ENCODE measurements at regions not wholly inside any gene's neighbourhood (a gene's known extent, or its start where the extent isn't known, plus 50 kb on each side); places are given as distances from the start of the nearest gene placed in this dataset.

DNA sequence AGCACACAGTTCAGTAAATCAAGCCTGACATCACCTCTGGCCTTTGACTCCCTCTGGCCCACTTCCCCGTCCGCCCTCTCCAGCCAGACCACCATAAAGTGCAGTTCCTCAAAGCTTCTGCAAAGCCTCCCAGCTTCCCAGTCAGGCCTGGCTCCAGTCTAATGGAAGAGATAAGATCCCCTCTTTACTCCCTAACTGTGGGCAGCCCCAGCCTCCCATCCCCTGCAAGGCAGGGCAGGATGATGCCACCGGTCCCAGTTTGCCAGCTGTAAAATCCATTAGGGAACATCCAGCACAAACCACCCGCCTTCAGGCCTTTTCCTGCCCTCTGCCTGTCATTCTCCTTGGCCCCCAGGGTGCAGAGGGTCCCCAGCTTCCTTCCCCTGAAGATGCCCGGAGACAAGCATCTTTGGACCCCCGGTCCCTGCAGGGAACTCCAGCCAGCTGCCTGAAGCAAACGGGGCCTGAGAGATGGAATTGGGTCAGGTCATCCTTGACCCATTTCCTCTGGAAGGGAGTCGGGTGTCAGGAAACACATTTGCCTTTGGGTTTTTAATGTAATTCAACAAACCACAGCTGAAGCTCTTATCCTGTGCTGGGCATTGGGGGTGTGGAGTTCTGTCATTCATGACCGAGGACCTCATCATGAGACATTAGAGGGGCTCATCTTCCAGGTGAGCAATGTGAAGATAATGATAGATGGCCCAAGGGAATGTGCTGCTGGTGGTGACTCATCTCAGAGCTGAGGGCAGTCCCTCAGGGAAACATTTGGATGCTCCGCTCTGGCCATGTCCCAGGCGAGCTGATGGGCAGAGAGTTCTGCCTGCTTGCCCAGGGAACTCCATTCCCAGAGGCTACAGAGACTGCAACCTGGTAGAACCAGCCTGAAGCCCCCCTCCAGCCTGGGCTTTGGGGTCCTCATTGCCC is 93.8 kb upstream of the CLMN start:
- TF ChIP-seq, protein P1, sequence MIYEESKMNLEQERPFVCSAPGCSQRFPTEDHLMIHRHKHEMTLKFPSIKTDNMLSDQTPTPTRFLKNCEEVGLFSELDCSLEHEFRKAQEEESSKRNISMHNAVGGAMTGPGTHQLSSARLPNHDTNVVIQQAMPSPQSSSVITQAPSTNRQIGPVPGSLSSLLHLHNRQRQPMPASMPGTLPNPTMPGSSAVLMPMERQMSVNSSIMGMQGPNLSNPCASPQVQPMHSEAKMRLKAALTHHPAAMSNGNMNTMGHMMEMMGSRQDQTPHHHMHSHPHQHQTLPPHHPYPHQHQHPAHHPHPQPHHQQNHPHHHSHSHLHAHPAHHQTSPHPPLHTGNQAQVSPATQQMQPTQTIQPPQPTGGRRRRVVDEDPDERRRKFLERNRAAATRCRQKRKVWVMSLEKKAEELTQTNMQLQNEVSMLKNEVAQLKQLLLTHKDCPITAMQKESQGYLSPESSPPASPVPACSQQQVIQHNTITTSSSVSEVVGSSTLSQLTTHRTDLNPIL (CRISPR knock-in tag; IDR thresholded peaks at IDR 0.05; ENCODE audit: low read depth) = no peak
- TF ChIP-seq PATZ1 (CRISPR knock-in tag; IDR thresholded peaks at IDR 0.05; ENCODE audit: borderline replicate concordance) = no peak
